ENCODE measurements at regions not wholly inside any gene's neighbourhood (a gene's known extent, or its start where the extent isn't known, plus 50 kb on each side); places are given as distances from the start of the nearest gene placed in this dataset.

DNA sequence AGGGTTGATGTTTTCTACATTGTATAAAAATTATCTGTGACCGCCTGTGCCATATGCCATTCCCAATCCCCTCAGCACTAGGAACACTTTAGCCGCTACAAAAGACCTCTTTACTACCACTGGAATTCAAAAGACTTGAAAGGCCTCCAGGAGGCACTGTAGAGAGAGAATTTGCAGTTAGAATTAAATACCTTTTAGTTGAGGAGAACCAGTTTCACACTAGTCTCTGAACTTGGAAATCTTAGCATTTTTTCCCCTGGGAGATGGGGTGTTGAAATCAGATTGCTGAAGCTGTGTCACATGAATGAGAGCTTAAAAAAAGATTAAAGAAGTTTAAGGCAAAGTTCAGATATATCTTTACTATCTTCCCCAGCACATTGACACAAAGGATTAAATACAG lies 291.0 kb downstream of the ADGRL2 start:
- H3K27me3 ChIP-seq (replicated peaks; ENCODE audit: insufficient read depth) = no peaks in the 10 kb centered on the region
- H3K4me3 ChIP-seq = no peak overlapping the region
- H3K27ac ChIP-seq = no peak overlapping the region
- no peak for TF ChIP-seq CTCF (IDR thresholded peaks at IDR 0.05)
- ATAC-seq (ENCODE audit: insufficient number of reproducible peaks, low FRiP score, low read depth) (no peak), DNase-seq (ENCODE audit: low spot score) (no peak)
- no peaks in the 10 kb centered on the region for H3K9me3 ChIP-seq
- H3K36me3 ChIP-seq = no peaks in the 10 kb centered on the region
- H3K4me1 ChIP-seq (ENCODE audit: control insufficient read depth in 1 of 2, low read depth in 2 of 2) = no peaks in the 10 kb centered on the region

- H3K36me3 ChIP-seq = no peaks in the 10 kb centered on the region
- H3K27me3 ChIP-seq (replicated peaks; ENCODE audit: insufficient read depth) = no peaks in the 10 kb centered on the region
- H3K9me3 ChIP-seq = no peaks in the 10 kb centered on the region
- ATAC-seq (ENCODE audit: insufficient number of reproducible peaks, low FRiP score, low read depth) (no peak), DNase-seq (ENCODE audit: low spot score) (no peak)
- no peak overlapping the region for H3K27ac ChIP-seq
- TF ChIP-seq CTCF (IDR thresholded peaks at IDR 0.05) = no peak
- H3K4me3 ChIP-seq = no peak overlapping the region
- H3K4me1 ChIP-seq (ENCODE audit: control insufficient read depth in 1 of 2, low read depth in 2 of 2) = no peaks in the 10 kb centered on the region
Observed at GRCh38 chr1:82091265-82091664, 290.5 kb downstream of the ADGRL2 start.

DNA sequence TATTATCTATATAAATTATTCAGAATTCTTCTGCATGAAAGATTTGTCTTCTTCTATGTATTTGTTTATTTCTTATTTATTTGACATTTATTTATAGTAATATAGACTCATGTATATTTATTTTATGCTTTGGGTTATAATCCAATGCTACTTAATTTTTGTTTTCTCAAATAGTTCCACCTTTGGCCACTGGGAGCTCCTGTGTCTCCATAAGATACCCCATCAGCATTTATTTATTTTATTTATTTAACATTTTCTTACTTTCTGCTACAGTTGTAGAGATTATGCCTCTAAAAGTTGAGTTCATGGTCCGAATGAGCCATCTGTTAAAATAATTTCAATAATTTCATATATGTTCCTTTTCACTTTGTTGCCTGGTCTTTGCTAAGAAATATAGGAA lies 289.4 kb downstream of the ADGRL2 start:
- H3K27ac ChIP-seq = no peak overlapping the region
- no peak for TF ChIP-seq CTCF (IDR thresholded peaks at IDR 0.05)
- H3K36me3 ChIP-seq = no peaks in the 10 kb centered on the region
- DNase-seq (ENCODE audit: low spot score) (no peak), ATAC-seq (ENCODE audit: insufficient number of reproducible peaks, low FRiP score, low read depth) (no peak)
- no peaks in the 10 kb centered on the region for H3K4me1 ChIP-seq (ENCODE audit: control insufficient read depth in 1 of 2, low read depth in 2 of 2)
- H3K27me3 ChIP-seq (replicated peaks; ENCODE audit: insufficient read depth) = no peaks in the 10 kb centered on the region
- H3K9me3 ChIP-seq = no peaks in the 10 kb centered on the region
- H3K4me3 ChIP-seq = no peak overlapping the region

DNA sequence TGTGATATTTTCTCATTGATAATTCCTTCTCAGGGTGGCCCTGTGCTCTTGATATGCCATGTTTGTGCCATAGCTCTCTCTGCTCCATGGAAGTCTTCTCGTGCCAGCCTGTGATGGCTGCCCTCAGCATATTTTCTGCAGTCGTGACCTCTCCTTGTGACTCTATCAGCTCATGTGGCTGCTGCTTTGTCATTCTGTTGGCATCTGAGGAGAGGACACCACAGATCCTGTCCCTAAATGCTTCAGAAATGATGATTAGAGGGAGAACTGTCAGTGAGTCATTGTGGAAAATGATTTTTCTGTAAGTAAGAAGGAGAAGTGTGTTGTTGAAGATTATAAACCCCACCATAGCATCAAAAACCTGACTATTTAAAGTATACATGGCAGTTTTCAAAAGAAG lies 286.0 kb downstream of the ADGRL2 start:
- Histone ChIP-seq H3K4me3 (no peak overlapping the region), H3K36me3 (no peaks in the 10 kb centered on the region), H3K9me3 (no peaks in the 10 kb centered on the region), H3K27ac (no peak overlapping the region), H3K4me1 (ENCODE audit: control insufficient read depth in 1 of 2, low read depth in 2 of 2) (no peaks in the 10 kb centered on the region), H3K27me3 (replicated peaks; ENCODE audit: insufficient read depth) (no peaks in the 10 kb centered on the region)
- no peak for TF ChIP-seq CTCF (IDR thresholded peaks at IDR 0.05)
- ATAC-seq (ENCODE audit: insufficient number of reproducible peaks, low FRiP score, low read depth) (no peak), DNase-seq (ENCODE audit: low spot score) (no peak)

DNA sequence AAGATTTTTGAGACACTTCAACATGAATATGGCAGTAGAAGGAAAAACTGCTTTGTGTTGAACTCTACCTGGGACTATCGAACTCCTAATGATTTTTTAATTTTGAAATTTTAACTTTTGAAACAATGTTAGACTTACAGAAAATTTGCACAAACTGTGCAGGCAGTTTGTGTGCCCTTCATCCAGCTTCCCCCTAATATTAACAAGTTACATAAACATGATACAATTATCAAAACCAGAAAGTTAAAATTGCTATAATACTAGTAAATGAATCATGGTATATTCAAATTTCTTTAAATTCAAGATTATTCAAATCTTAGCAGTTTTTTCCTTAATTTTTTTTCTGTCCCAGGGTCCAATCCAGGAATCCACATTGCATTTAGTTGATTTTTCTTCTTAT lies 278.9 kb downstream of the ADGRL2 start:
- H3K4me3 ChIP-seq = no peak overlapping the region
- ATAC-seq (ENCODE audit: insufficient number of reproducible peaks, low FRiP score, low read depth) (no peak), DNase-seq (ENCODE audit: low spot score) (no peak)
- H3K27me3 ChIP-seq (replicated peaks; ENCODE audit: insufficient read depth) = no peaks in the 10 kb centered on the region
- H3K9me3 ChIP-seq = no peaks in the 10 kb centered on the region
- no peak overlapping the region for H3K27ac ChIP-seq
- no peak for TF ChIP-seq CTCF (IDR thresholded peaks at IDR 0.05)
- no peaks in the 10 kb centered on the region for H3K36me3 ChIP-seq
- H3K4me1 ChIP-seq (ENCODE audit: control insufficient read depth in 1 of 2, low read depth in 2 of 2) = no peaks in the 10 kb centered on the region

Data from thoracic aorta (tissue), 2 donors.